Panc1 (cell line): ENCODE measurements at regions not wholly inside any gene's neighbourhood (a gene's known extent, or its start where the extent isn't known, plus 50 kb on each side); places are given as distances from the start of the nearest gene placed in this dataset.

Experiments
- ATAC-seq: fragments of 200-7000 bp; cut with Tn5 transposase; 2 replicates; pipeline ENCODE4 v1.9.1; 2020; ENCODE audit warnings: mild to moderate bottlenecking, moderate library complexity
- BruUV-seq: library from RNA; stranded (reverse); fragments of 400-500 nt; replicated peaks from 2 replicates; lab custom pipeline; 2021; lab: Mats Ljungman, UMichigan
- CTCF ChIA-PET: fragments of 300-600 bp; sonication (Branson Sonifier 250); formaldehyde crosslinking; loops from one replicate; lab custom pipeline; 2022; ENCODE audit warnings: antibody characterized with exemption; lab: Charles Lee
- POLR2A ChIA-PET: fragments of 300-600 bp; sonication (Branson Sonifier 250); formaldehyde crosslinking; loops from one replicate; lab custom pipeline; 2022; ENCODE audit warnings: antibody characterized with exemption; lab: Charles Lee
- DNase-seq: peaks from one replicate; pipeline ENCODE4 v3.0.0-alpha.2; 2010; ENCODE audit warnings: low read depth, low spot score
- H3K27ac ChIP-seq: 2 replicates; pipeline ENCODE4 v1.5.1; 2011; ENCODE audit warnings: mild to moderate bottlenecking, low read length, inconsistent platforms
- H3K27me3 ChIP-seq: fragments of 200-500 bp; sonication (Bioruptor generic); 2 replicates; pipeline ENCODE4 v1.6.0; 2014; ENCODE audit warnings: low read length, inconsistent platforms; ENCODE audit not compliant: control insufficient read depth, insufficient read depth
- H3K36me3 ChIP-seq: fragments of 200-500 bp; sonication (Bioruptor generic); 2 replicates; pipeline ENCODE4 v1.5.1; 2014; ENCODE audit warnings: inconsistent platforms, mild to moderate bottlenecking, low read length, moderate library complexity; ENCODE audit not compliant: control insufficient read depth, insufficient read depth
- H3K4me1 ChIP-seq: 2 replicates; pipeline ENCODE4 v1.5.1; 2011; ENCODE audit warnings: inconsistent platforms, mild to moderate bottlenecking, low read length, moderate library complexity; ENCODE audit not compliant: control insufficient read depth, insufficient read depth
- H3K4me3 ChIP-seq, 2 experiments: 2 replicates each; pipeline ENCODE4 v1.5.1; 2011 to 2012; ENCODE audit warnings: low read depth in 2 of 2, low read length in 2 of 2, mild to moderate bottlenecking in 2 of 2, inconsistent platforms in 1 of 2, moderate library complexity in 1 of 2
- H3K9me3 ChIP-seq: fragments of 200-500 bp; sonication (Bioruptor generic); 2 replicates; pipeline ENCODE4 v1.5.1; 2014; ENCODE audit warnings: low read depth, mild to moderate bottlenecking, inconsistent platforms, low read length, moderate library complexity; ENCODE audit not compliant: control insufficient read depth, insufficient read depth
- POLR2AphosphoS5 ChIP-seq: IDR thresholded peaks from 2 replicates; pipeline ENCODE4 v1.6.1; 2012; ENCODE audit warnings: mild to moderate bottlenecking, low read depth, low read length, moderate library complexity
- REST ChIP-seq, 2 experiments: IDR thresholded peaks; 2 replicates each; pipeline ENCODE4 v1.6.1; 2011 to 2012; ENCODE audit warnings: low read depth in 2 of 2, control low read depth in 1 of 2, low read length in 1 of 2, mild to moderate bottlenecking in 1 of 2, moderate library complexity in 1 of 2; ENCODE audit not compliant: insufficient read depth in 1 of 2
- SIN3A ChIP-seq: IDR thresholded peaks from 2 replicates; pipeline ENCODE4 v1.6.1; 2012; ENCODE audit warnings: low read depth, mild to moderate bottlenecking, low read length, moderate library complexity, borderline replicate concordance; ENCODE audit not compliant: insufficient read depth
- TCF7L2 ChIP-seq: IDR thresholded peaks from 2 replicates; pipeline ENCODE4 v1.6.1; 2011; ENCODE audit warnings: mild to moderate bottlenecking, low read depth, low read length, inconsistent platforms
- in situ Hi-C: cut with HindIII; loops from 2 replicates; pipeline ENCODE4 v1.10.0; 2016; ENCODE audit warnings: low sequenced_read_pairs, low pct_unique_long_range_greater_than_20kb
- intact Hi-C: fragments of 100-400 bp; cut with micrococcal nuclease; formaldehyde crosslinking; loops from one replicate; pipeline ENCODE4 v1.10.0; 2022; ENCODE audit not compliant: unreplicated experiment
- TF ChIP-seq, protein P1 (sequence below): fragments of 450-650 bp; IDR thresholded peaks from 2 replicates; pipeline ENCODE4 v1.5.1; 2017; ENCODE audit warnings: mild to moderate bottlenecking

DNA sequence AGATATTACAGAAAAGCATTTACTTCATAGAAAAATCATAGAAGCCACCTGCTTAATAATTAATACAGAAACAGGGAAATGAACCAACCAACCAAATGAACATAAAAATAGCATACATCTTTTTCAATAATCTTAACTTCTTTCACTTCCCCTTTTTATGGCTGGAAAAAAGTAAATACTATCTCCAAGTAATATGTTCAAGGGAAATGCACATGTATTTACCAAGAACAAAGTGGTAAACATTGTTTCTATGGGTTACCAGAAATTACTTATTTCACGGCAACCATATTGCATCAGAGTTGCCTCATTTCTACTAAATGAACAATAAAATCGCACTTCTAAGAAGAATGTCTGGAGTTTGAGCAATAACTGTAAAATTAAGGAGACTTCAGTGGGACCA is 321.3 kb downstream of the TMA16 start:
- intact Hi-C loops: no loop called here
- BruUV-seq: no TSS peak

DNA sequence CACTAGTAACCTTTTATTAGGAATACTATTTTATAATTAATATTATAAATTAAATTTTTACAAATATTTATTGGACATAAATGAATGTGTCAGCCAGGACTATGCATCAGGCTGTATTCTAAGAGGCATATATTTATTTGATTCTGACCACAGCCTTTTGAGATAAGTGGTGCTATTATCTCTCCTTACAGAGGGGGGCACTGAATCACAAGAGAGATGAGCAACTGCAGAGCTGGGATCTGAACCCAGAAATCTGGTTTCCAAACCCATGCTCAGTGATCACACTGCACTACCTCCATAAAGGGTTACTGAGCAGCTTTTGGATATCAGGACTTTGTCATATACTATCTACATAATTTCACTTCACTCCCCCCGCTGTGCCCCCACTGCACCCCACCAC is 322.0 kb downstream of the TMA16 start:
- BruUV-seq: no TSS peak
- POLR2A ChIA-PET: no interaction called here

More for the DNA sequence above, 321.3 kb downstream of the TMA16 start:
- Histone ChIP-seq H3K4me3 (no peak overlapping the region), H3K9me3 (no peaks in the 10 kb centered on the region), H3K27me3 (no peaks in the 10 kb centered on the region), H3K36me3 (no peaks in the 10 kb centered on the region), H3K27ac (no peak overlapping the region), H3K4me1 (no peaks in the 10 kb centered on the region)
- TF ChIP-seq, protein P1, sequence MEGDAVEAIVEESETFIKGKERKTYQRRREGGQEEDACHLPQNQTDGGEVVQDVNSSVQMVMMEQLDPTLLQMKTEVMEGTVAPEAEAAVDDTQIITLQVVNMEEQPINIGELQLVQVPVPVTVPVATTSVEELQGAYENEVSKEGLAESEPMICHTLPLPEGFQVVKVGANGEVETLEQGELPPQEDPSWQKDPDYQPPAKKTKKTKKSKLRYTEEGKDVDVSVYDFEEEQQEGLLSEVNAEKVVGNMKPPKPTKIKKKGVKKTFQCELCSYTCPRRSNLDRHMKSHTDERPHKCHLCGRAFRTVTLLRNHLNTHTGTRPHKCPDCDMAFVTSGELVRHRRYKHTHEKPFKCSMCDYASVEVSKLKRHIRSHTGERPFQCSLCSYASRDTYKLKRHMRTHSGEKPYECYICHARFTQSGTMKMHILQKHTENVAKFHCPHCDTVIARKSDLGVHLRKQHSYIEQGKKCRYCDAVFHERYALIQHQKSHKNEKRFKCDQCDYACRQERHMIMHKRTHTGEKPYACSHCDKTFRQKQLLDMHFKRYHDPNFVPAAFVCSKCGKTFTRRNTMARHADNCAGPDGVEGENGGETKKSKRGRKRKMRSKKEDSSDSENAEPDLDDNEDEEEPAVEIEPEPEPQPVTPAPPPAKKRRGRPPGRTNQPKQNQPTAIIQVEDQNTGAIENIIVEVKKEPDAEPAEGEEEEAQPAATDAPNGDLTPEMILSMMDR: no peak
- TF ChIP-seq POLR2AphosphoS5 (no peak), TCF7L2 (no peak), SIN3A (no peak), REST (IDR thresholded peaks at IDR 0.05; ENCODE audit: insufficient read depth in 1 of 2, low read depth in 2 of 2, low read length in 1 of 2) (no peak)
- ChIA-PET POLR2A (no interaction called here), CTCF (no interaction called here)
- in situ Hi-C loops: no loop called here
- DNase-seq: no peak
- ATAC-seq: no peak

More for the DNA sequence above, 322.0 kb downstream of the TMA16 start:
- in situ Hi-C loops: no loop called here
- DNase-seq (no peak), ATAC-seq (no peak)
- Histone ChIP-seq H3K36me3 (no peaks in the 10 kb centered on the region), H3K4me1 (no peaks in the 10 kb centered on the region), H3K9me3 (no peaks in the 10 kb centered on the region), H3K4me3 (no peak overlapping the region), H3K27me3 (no peaks in the 10 kb centered on the region), H3K27ac (no peak overlapping the region)
- intact Hi-C loops: no loop called here
- TF ChIP-seq POLR2AphosphoS5 (no peak), SIN3A (no peak), TCF7L2 (no peak), REST (IDR thresholded peaks at IDR 0.05; ENCODE audit: insufficient read depth in 1 of 2, low read depth in 2 of 2, low read length in 1 of 2) (no peak)
- TF ChIP-seq, protein P1: no peak
- CTCF ChIA-PET: no interaction called here
